ENCODE measurements at regions not wholly inside any gene's neighbourhood (a gene's known extent, or its start where the extent isn't known, plus 50 kb on each side); places are given as distances from the start of the nearest gene placed in this dataset.

DNA sequence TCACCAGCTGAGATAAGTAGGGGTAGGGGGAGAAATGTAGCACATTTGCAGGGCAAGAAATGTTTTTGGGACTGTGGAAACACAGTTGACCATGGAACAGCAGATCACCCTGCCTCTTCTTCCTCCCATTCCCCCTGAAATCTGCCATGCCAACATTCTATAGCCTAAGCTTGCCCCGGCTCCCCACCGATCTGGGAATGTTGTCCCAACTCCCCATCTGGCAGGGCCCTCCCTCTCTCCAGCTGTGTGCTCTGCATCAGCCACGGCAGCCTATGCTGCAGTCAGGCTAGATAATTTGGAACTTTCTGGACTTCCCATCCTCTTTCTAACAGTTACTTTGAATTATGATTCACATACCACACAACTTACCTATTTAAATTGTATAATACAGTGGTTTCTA lies 425.1 kb upstream of the RAB6C start:
- H3K9ac ChIP-seq (ENCODE audit: control insufficient read depth, extremely low read depth, insufficient read depth, low read length) = no peak overlapping the region
- H3K27me3 ChIP-seq (ENCODE audit: control insufficient read depth, extremely low read depth, insufficient read depth, low read length) = peaks cover 3% of the 10 kb centered on the region
- FAIRE-seq = no peak
- H2AFZ ChIP-seq (ENCODE audit: control insufficient read depth, low read length) = no peak overlapping the region
- H4K20me1 ChIP-seq (ENCODE audit: control insufficient read depth, extremely low read depth, insufficient read depth, low read length) = no peaks in the 10 kb centered on the region
- H3K79me2 ChIP-seq (ENCODE audit: control insufficient read depth, insufficient read depth, low read length) = no peaks in the 10 kb centered on the region
- dilution Hi-C loops (cut with MboI; ENCODE audit: extremely low pct_ligation_motif_present, low sequenced_read_pairs) = no loop called here
- H3K4me3 ChIP-seq (ENCODE audit: control insufficient read depth in 2 of 3, extremely low read depth in 1 of 3, insufficient read depth in 2 of 3, low read depth in 1 of 3, low read length in 3 of 3) = no peak overlapping the region
- H3K4me1 ChIP-seq (ENCODE audit: control insufficient read depth, extremely low read depth, insufficient read depth, low read length) = no peaks in the 10 kb centered on the region
- no peaks in the 10 kb centered on the region for H3K36me3 ChIP-seq (ENCODE audit: control insufficient read depth in 2 of 2, extremely low read depth in 1 of 2, insufficient read depth in 2 of 2, low read length in 2 of 2)
- H3K4me2 ChIP-seq (ENCODE audit: control insufficient read depth, extremely low read depth, insufficient read depth, low read depth, low read length) = no peak overlapping the region
- TF ChIP-seq EZH2 (IDR thresholded peaks at IDR 0.05; ENCODE audit: low read length) (no peak), CTCF (optimal IDR thresholded peaks at IDR 0.05 in 1 of 3, IDR thresholded peaks at IDR 0.05 in 1 of 3, conservative IDR thresholded peaks at IDR 0.05 in 1 of 3; ENCODE audit: extremely low read depth in 1 of 3, insufficient read depth in 2 of 3, low read length in 3 of 3) (no peak)
- DNase-seq (ENCODE audit: low read depth, low spot score) = no peak
- H3K27ac ChIP-seq (ENCODE audit: control insufficient read depth, insufficient read depth, low read length) = no peak overlapping the region
- H3K9me1 ChIP-seq (ENCODE audit: control insufficient read depth, extremely low read depth, insufficient read depth, low read length) = no peaks in the 10 kb centered on the region
- no peaks in the 10 kb centered on the region for H3K9me3 ChIP-seq (ENCODE audit: control insufficient read depth, low read depth, low read length)

- Histone ChIP-seq H3K9me3 (ENCODE audit: control insufficient read depth, low read depth, low read length) (no peaks in the 10 kb centered on the region), H3K4me2 (ENCODE audit: control insufficient read depth, extremely low read depth, insufficient read depth, low read depth, low read length) (no peak overlapping the region), H3K27ac (ENCODE audit: control insufficient read depth, insufficient read depth, low read length) (no peak overlapping the region), H3K9me1 (ENCODE audit: control insufficient read depth, extremely low read depth, insufficient read depth, low read length) (no peaks in the 10 kb centered on the region), H3K36me3 (ENCODE audit: control insufficient read depth in 2 of 2, extremely low read depth in 1 of 2, insufficient read depth in 2 of 2, low read length in 2 of 2) (no peaks in the 10 kb centered on the region), H3K9ac (ENCODE audit: control insufficient read depth, extremely low read depth, insufficient read depth, low read length) (no peak overlapping the region), H3K4me3 (ENCODE audit: control insufficient read depth in 2 of 3, extremely low read depth in 1 of 3, insufficient read depth in 2 of 3, low read depth in 1 of 3, low read length in 3 of 3) (no peak overlapping the region), H3K4me1 (ENCODE audit: control insufficient read depth, extremely low read depth, insufficient read depth, low read length) (no peaks in the 10 kb centered on the region), H4K20me1 (ENCODE audit: control insufficient read depth, extremely low read depth, insufficient read depth, low read length) (no peaks in the 10 kb centered on the region), H2AFZ (ENCODE audit: control insufficient read depth, low read length) (no peak overlapping the region), H3K27me3 (ENCODE audit: control insufficient read depth, extremely low read depth, insufficient read depth, low read length) (peaks cover 3% of the 10 kb centered on the region), H3K79me2 (ENCODE audit: control insufficient read depth, insufficient read depth, low read length) (no peaks in the 10 kb centered on the region)
- no peak for DNase-seq (ENCODE audit: low read depth, low spot score)
- dilution Hi-C loops (cut with MboI; ENCODE audit: extremely low pct_ligation_motif_present, low sequenced_read_pairs) = no loop called here
- no peak for FAIRE-seq
- TF ChIP-seq EZH2 (IDR thresholded peaks at IDR 0.05; ENCODE audit: low read length) (no peak), CTCF (optimal IDR thresholded peaks at IDR 0.05 in 1 of 3, IDR thresholded peaks at IDR 0.05 in 1 of 3, conservative IDR thresholded peaks at IDR 0.05 in 1 of 3; ENCODE audit: extremely low read depth in 1 of 3, insufficient read depth in 2 of 3, low read length in 3 of 3) (no peak)
Measured at GRCh38 chr2:129559101-129559500, 420.4 kb upstream of the RAB6C start.
